B cell (primary cell): ENCODE measurements at regions not wholly inside any gene's neighbourhood (a gene's known extent, or its start where the extent isn't known, plus 50 kb on each side); places are given as distances from the start of the nearest gene placed in this dataset.

Experiments used
- ATAC-seq: fragments of 200-7000 bp; cut with Tn5 transposase; one replicate; pipeline ENCODE4 v1.10.0; 2021; ENCODE audit warnings: low read depth, mild to moderate bottlenecking, moderate number of reproducible peaks, moderate library complexity
- CTCF ChIA-PET: fragments of 350-600 bp; sonication (Branson Sonifier 250); formaldehyde crosslinking; loops from one replicate; lab custom pipeline; 2021; ENCODE audit warnings: antibody characterized with exemption, inconsistent platforms; lab: Charles Lee
- POLR2A ChIA-PET: fragments of 350-600 bp; sonication (Branson Sonifier 250); formaldehyde crosslinking; loops from one replicate; lab custom pipeline; 2021; ENCODE audit warnings: antibody characterized with exemption; lab: Charles Lee
- DNase-seq: peaks from one replicate; pipeline ENCODE4 v3.0.0; 2013
- H2AFZ ChIP-seq: 2 replicates; pipeline ENCODE4 v1.6.1; 2012; ENCODE audit warnings: mild to moderate bottlenecking, low read depth, low read length; ENCODE audit not compliant: insufficient read depth, poor library complexity, severe bottlenecking
- H3K27ac ChIP-seq, 2 donors: 1 replicate in 1 of 2; 2 replicates in 1 of 2; pipeline ENCODE4 v1.5.1; 2012 to 2013; ENCODE audit warnings: low read length in 2 of 2, mild to moderate bottlenecking in 2 of 2, moderate library complexity in 1 of 2
- H3K27me3 ChIP-seq, 4 experiments: fragments of 200-600 bp in 1 of 4; sonication (generic) in 1 of 4; replicated peaks in 1 of 4; 1 replicate in 2 of 4; 2 replicates in 2 of 4; pipeline versions ENCODE4 v1.6.1 to v1.7.0; 2013 to 2016; ENCODE audit warnings: low read length in 3 of 4, mild to moderate bottlenecking in 2 of 4, mixed read lengths in 1 of 4, moderate library complexity in 1 of 4; ENCODE audit not compliant: insufficient read depth in 4 of 4, control insufficient read depth in 3 of 4; ENCODE audit errors: control extremely low read depth in 1 of 4
- H3K36me3 ChIP-seq, 2 experiments: replicated peaks in 1 of 2; 1 replicate in 1 of 2; 2 replicates in 1 of 2; pipeline versions ENCODE4 v1.6.1 to v1.7.1; 2013; ENCODE audit warnings: low read length in 1 of 2; ENCODE audit not compliant: insufficient read depth in 2 of 2, control insufficient read depth in 1 of 2; ENCODE audit errors: control extremely low read depth in 1 of 2, extremely low read depth in 1 of 2
- H3K4me1 ChIP-seq, 2 donors: fragments of 200-600 bp in 1 of 2; sonication (generic) in 1 of 2; 1 replicate in 1 of 2; 2 replicates in 1 of 2; pipeline versions ENCODE4 v1.5.1 to v1.6.1; 2013 to 2017; ENCODE audit warnings: low read length in 2 of 2; ENCODE audit not compliant: control insufficient read depth in 2 of 2, insufficient read depth in 2 of 2
- H3K4me2 ChIP-seq: replicated peaks from 2 replicates; pipeline ENCODE3; 2012; ENCODE audit warnings: mild to moderate bottlenecking, low read depth, low read length; ENCODE audit not compliant: poor library complexity, severe bottlenecking
- H3K4me3 ChIP-seq, 5 experiments: fragments of 200-600 bp in 1 of 5; sonication (generic) in 1 of 5; 1 replicate in 3 of 5; 2 replicates in 2 of 5; pipeline versions ENCODE4 v1.5.1 to v1.7.0; 2011 to 2016; ENCODE audit warnings: low read length in 4 of 5, mild to moderate bottlenecking in 4 of 5, low read depth in 2 of 5, control low read depth in 1 of 5, moderate library complexity in 1 of 5; ENCODE audit not compliant: insufficient read depth in 1 of 5; ENCODE audit errors: control extremely low read depth in 1 of 5, extremely low read depth in 1 of 5
- H3K79me2 ChIP-seq: fragments of 200-600 bp; sonication (generic); one replicate; pipeline ENCODE4 v1.6.0; 2016; ENCODE audit warnings: low read length; ENCODE audit not compliant: control insufficient read depth, insufficient read depth
- H3K9ac ChIP-seq: fragments of 200-600 bp; sonication (generic); 2 replicates; pipeline ENCODE4 v1.6.1; 2017; ENCODE audit warnings: mild to moderate bottlenecking, low read length, moderate library complexity
- H3K9me3 ChIP-seq, 3 donors: one replicate each; pipeline versions ENCODE4 v1.6.1 to v1.7.1; 2013; ENCODE audit warnings: low read length in 2 of 3; ENCODE audit not compliant: control insufficient read depth in 2 of 3, insufficient read depth in 1 of 3; ENCODE audit errors: control extremely low read depth in 1 of 3
- H4K20me1 ChIP-seq: 2 replicates; pipeline ENCODE4 v1.6.0; 2012; ENCODE audit warnings: mild to moderate bottlenecking, low read length; ENCODE audit not compliant: insufficient read depth, control insufficient read depth, poor library complexity, severe bottlenecking
- H3K27ac Mint-ChIP-seq: one replicate; pipeline ENCODE4 v1.8.0; 2021; ENCODE audit warnings: mixed read lengths
- H3K27me3 Mint-ChIP-seq: one replicate; pipeline ENCODE4 v1.8.0; 2021; ENCODE audit warnings: mixed read lengths
- H3K4me1 Mint-ChIP-seq: one replicate; pipeline ENCODE4 v1.8.0; 2021; ENCODE audit warnings: mixed read lengths
- H3K4me3 Mint-ChIP-seq: one replicate; pipeline ENCODE4 v1.8.0; 2021; ENCODE audit warnings: mixed read lengths
- H3K9me3 Mint-ChIP-seq: one replicate; pipeline ENCODE4 v1.8.0; 2022; ENCODE audit warnings: mixed read lengths; ENCODE audit not compliant: insufficient read depth
- CTCF ChIP-seq: fragments of 200-600 bp; IDR thresholded peaks from one replicate; pipeline ENCODE4 v1.8.0; 2022; ENCODE audit warnings: antibody characterized with exemption, mild to moderate bottlenecking
- EZH2 ChIP-seq: IDR thresholded peaks from 2 replicates; pipeline ENCODE4 v1.6.1; 2012; ENCODE audit warnings: borderline replicate concordance, low read depth, mild to moderate bottlenecking, moderate library complexity, low read length; ENCODE audit not compliant: insufficient read depth, poor library complexity, severe bottlenecking
- WGBS: methylation state at CpG from one replicate; pipeline ENCODE4 v1.1.5; 2013; ENCODE audit warnings: missing lambda C conversion rate; ENCODE audit not compliant: insufficient coverage; 5-methylcytosine and 5-hydroxymethylcytosine counted together
- intact Hi-C: fragments of 100-400 bp; cut with micrococcal nuclease; formaldehyde crosslinking; loops from one replicate; pipeline ENCODE4 v1.10.0; 2022

- H3K4me3 ChIP-seq: peak overlapping the region in 4 of 5 experiments; percentile 45 to 69 (median 63)
These were observed 283.7 kb downstream of the ZEB1 start for GRCh38 chr10:31602541-31603234.

More at GRCh38 chr10:31602541-31603234, 283.7 kb downstream of the ZEB1 start:
- Mint-ChIP-seq H3K9me3 (no peaks in the 10 kb centered on the region), H3K27me3 (peaks cover 3% of the 10 kb centered on the region), H3K4me3 (peak overlapping the region; percentile 71), H3K4me1 (peaks cover 17% of the 10 kb centered on the region), H3K27ac (no peak overlapping the region)
- TF ChIP-seq EZH2 (no peak), CTCF (no peak)
- Histone ChIP-seq H4K20me1 (no peaks in the 10 kb centered on the region), H3K9ac (peak overlapping the region; percentile 64), H3K27me3 (peaks cover 0 to 18% (median 5%) of the 10 kb centered on the region in 4 experiments), H3K27ac (no peak overlapping the region), H3K36me3 (no peaks in the 10 kb centered on the region), H3K4me2 (peak overlapping the region; percentile 95), H3K9me3 (peaks cover 0 to 25% (median 0%) of the 10 kb centered on the region in 3 donors), H3K79me2 (no peaks in the 10 kb centered on the region), H3K4me1 (peaks cover 12 to 16% of the 10 kb centered on the region in 2 donors), H2AFZ (peak overlapping the region; percentile 90)
- POLR2A ChIA-PET: interaction anchor here (0.7 kb wide), 1 partner anchor 105 kb away, joined by 3 read pairs; no protein-coding TSS in a partner anchor
- intact Hi-C loops: no loop called here
- CTCF ChIA-PET: interaction anchor here (1.3 kb wide), 1 partner anchor 167 kb away, joined by 4 read pairs; no protein-coding TSS in a partner anchor
- 49% methylated on average over 22 of the region's 22 CpGs for WGBS
- ATAC-seq: no peak
- DNase-seq: peak; percentile 26
